Loucy (cell line): ENCODE measurements at regions not wholly inside any gene's neighbourhood (a gene's known extent, or its start where the extent isn't known, plus 50 kb on each side); places are given as distances from the start of the nearest gene placed in this dataset.

Experiments used
- H2AFZ ChIP-seq: fragments of 200-600 bp; sonication (generic); 2 replicates; pipeline ENCODE4 v1.6.0; 2016; ENCODE audit warnings: antibody characterized with exemption, mild to moderate bottlenecking, low read length, moderate library complexity
- H3F3A ChIP-seq: fragments of 200-600 bp; 2 replicates; pipeline ENCODE4 v1.6.0; 2016; ENCODE audit warnings: antibody characterized with exemption, low read depth, mild to moderate bottlenecking
- H3K27me3 ChIP-seq: fragments of 200-600 bp; sonication (generic); 2 replicates; pipeline ENCODE4 v1.6.1; 2014; ENCODE audit warnings: low read length, mild to moderate bottlenecking; ENCODE audit not compliant: insufficient read depth, poor library complexity, severe bottlenecking
- H3K36me3 ChIP-seq: fragments of 200-600 bp; sonication (generic); 2 replicates; pipeline ENCODE4 v1.6.1; 2016; ENCODE audit warnings: low read length; ENCODE audit not compliant: insufficient read depth
- H3K4me1 ChIP-seq: fragments of 200-600 bp; sonication (generic); 2 replicates; pipeline ENCODE4 v1.5.1; 2014; ENCODE audit warnings: low read length, mild to moderate bottlenecking; ENCODE audit not compliant: insufficient read depth, poor library complexity, severe bottlenecking
- H3K4me2 ChIP-seq: fragments of 200-600 bp; sonication (generic); 2 replicates; pipeline ENCODE4 v1.6.0; 2014; ENCODE audit warnings: antibody characterized with exemption, low read length, low read depth, mild to moderate bottlenecking; ENCODE audit not compliant: poor library complexity, severe bottlenecking
- H3K4me3 ChIP-seq: fragments of 200-600 bp; sonication (generic); 2 replicates; pipeline ENCODE4 v1.5.1; 2014; ENCODE audit warnings: low read length, mild to moderate bottlenecking, mixed read lengths; ENCODE audit not compliant: poor library complexity, severe bottlenecking
- H3K79me2 ChIP-seq: fragments of 200-600 bp; sonication (generic); 2 replicates; pipeline ENCODE4 v1.6.1; 2014; ENCODE audit warnings: low read length; ENCODE audit not compliant: insufficient read depth
- H3K9ac ChIP-seq: fragments of 200-600 bp; sonication (generic); 2 replicates; pipeline ENCODE4 v1.6.0; 2014; ENCODE audit warnings: mild to moderate bottlenecking, low read depth, low read length, moderate library complexity; ENCODE audit not compliant: poor library complexity, severe bottlenecking
- H3K9me2 ChIP-seq: fragments of 200-600 bp; sonication (generic); replicated peaks from 2 replicates; pipeline ENCODE4 v1.6.1; 2016; ENCODE audit warnings: low read depth, low read length, mixed read lengths
- H3K9me3 ChIP-seq: fragments of 200-600 bp; sonication (generic); 2 replicates; pipeline ENCODE4 v1.6.1; 2014; ENCODE audit warnings: mild to moderate bottlenecking, antibody characterized with exemption, low read length, low read depth; ENCODE audit not compliant: insufficient read depth
- H4K20me1 ChIP-seq: fragments of 200-600 bp; sonication (generic); 2 replicates; pipeline ENCODE4 v1.6.0; 2014; ENCODE audit warnings: antibody characterized with exemption, low read length, mild to moderate bottlenecking; ENCODE audit not compliant: insufficient read depth, poor library complexity, severe bottlenecking
- CTCF ChIP-seq: fragments of 200-600 bp; sonication (generic); conservative IDR thresholded peaks from 2 replicates; pipeline ENCODE4 v1.5.1; 2014; ENCODE audit warnings: mild to moderate bottlenecking, antibody characterized with exemption, low read length
- EZH2phosphoT487 ChIP-seq: fragments of 200-600 bp; IDR thresholded peaks from 2 replicates; pipeline ENCODE4 v1.6.1; 2018; ENCODE audit warnings: antibody characterized with exemption, mild to moderate bottlenecking, moderate library complexity, borderline replicate concordance

DNA sequence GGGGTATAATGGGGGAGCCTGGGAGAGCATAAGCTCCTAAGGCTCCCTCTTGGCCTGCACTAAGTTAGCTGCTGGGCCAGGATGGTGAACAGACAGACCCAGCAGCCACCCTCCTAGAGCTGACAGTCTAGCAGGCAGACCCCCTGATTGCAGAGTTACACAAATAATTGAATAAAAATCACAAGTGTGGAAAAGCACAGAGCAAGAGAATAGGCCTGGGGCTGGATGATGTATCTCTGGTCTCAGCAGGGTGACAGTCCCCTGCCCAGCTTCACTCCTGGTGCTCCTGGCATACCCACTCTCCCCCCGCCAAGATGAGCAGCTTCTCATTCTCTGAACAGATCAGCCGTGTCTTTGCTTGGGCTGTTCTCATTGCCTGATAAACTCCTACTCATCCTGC is 86.1 kb upstream of the STX18 start:
- no peaks in the 10 kb centered on the region for H3K9me3 ChIP-seq
- no peaks in the 10 kb centered on the region for H3K9me2 ChIP-seq
- no peaks in the 10 kb centered on the region for H3K36me3 ChIP-seq
- H3K79me2 ChIP-seq, result no peaks in the 10 kb centered on the region
- H2AFZ ChIP-seq, result no peak overlapping the region
- H3K27me3 ChIP-seq, result no peaks in the 10 kb centered on the region
- no peaks in the 10 kb centered on the region for H4K20me1 ChIP-seq
- H3F3A ChIP-seq, result no peaks in the 10 kb centered on the region
- no peak overlapping the region for H3K4me3 ChIP-seq
- H3K9ac ChIP-seq, result no peak overlapping the region
- TF ChIP-seq EZH2phosphoT487, result no peak
- no peak for TF ChIP-seq CTCF
- H3K4me1 ChIP-seq, result no peaks in the 10 kb centered on the region
- H3K4me2 ChIP-seq, result no peak overlapping the region

DNA sequence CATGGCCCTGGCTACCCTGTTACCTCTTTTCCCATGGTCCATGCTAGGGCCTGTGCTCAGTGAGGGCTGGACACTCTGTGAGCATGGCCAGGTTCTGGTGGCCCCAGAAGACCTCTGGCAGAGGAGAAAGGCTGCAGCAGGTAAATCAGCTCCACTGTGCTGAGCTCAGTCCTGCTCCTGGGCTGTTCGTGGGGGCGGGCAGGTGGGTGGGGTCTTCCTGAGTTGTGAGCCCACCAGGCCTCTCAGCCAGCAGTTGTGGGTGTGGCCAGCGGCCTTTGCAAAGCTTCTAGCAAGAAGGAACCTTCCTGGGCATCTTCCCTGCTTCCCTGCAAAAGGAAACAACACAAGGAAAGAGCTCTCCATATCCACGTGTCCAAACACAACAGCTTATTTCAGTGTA is 85.3 kb upstream of the STX18 start:
- Histone ChIP-seq H3K4me1 (no peaks in the 10 kb centered on the region), H3K79me2 (no peaks in the 10 kb centered on the region), H3F3A (no peaks in the 10 kb centered on the region), H3K27me3 (no peaks in the 10 kb centered on the region), H3K9me3 (no peaks in the 10 kb centered on the region), H3K9ac (no peak overlapping the region), H3K36me3 (no peaks in the 10 kb centered on the region), H2AFZ (no peak overlapping the region), H3K9me2 (no peaks in the 10 kb centered on the region), H3K4me2 (no peak overlapping the region), H3K4me3 (no peak overlapping the region), H4K20me1 (no peaks in the 10 kb centered on the region)
- TF ChIP-seq EZH2phosphoT487 (no peak), CTCF (no peak)

DNA sequence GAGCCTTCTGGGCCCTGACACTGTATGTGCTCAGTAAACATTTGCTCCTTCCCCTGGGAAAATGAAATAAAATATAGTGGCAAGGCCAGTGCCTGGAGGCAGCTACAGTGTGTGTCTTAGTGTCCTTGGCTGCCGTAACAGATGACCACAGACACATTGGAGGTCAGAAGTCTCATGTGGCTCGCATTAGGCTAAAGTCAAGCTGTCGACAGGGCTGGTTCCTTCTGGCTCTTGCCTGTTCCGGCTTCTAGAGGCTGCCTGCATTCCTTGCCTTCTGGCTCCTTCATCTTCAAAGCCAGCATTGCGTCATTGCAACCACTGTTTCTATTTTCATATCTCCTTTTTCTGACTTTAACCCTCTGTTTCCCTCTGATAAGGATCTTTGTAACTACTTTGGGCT is 83.6 kb upstream of the STX18 start:
- Histone ChIP-seq H3K9me3 (no peaks in the 10 kb centered on the region), H3K4me3 (no peak overlapping the region), H3K9ac (no peak overlapping the region), H3K36me3 (no peaks in the 10 kb centered on the region), H4K20me1 (no peaks in the 10 kb centered on the region), H3K4me2 (no peak overlapping the region), H3K27me3 (no peaks in the 10 kb centered on the region), H3K4me1 (no peaks in the 10 kb centered on the region), H2AFZ (no peak overlapping the region), H3F3A (no peaks in the 10 kb centered on the region), H3K9me2 (no peaks in the 10 kb centered on the region), H3K79me2 (no peaks in the 10 kb centered on the region)
- no peak for TF ChIP-seq EZH2phosphoT487
- TF ChIP-seq CTCF, result no peak
